Breast epithelium (tissue), 3 donors: ENCODE measurements at regions not wholly inside any gene's neighbourhood (a gene's known extent, or its start where the extent isn't known, plus 50 kb on each side); places are given as distances from the start of the nearest gene placed in this dataset.

Source experiments
- POLR2A ChIP-seq: fragments of 450-650 bp; IDR thresholded peaks from one replicate; pipeline ENCODE4 v1.6.1; 2016; ENCODE audit warnings: antibody characterized with exemption, mild to moderate bottlenecking, moderate library complexity
- POLR2AphosphoS5 ChIP-seq, 3 donors: sonication (generic); formaldehyde crosslinking; IDR thresholded peaks; one replicate each; pipeline ENCODE4 v1.6.1; 2017; ENCODE audit warnings: antibody characterized with exemption in 3 of 3
- TF ChIP-seq, protein P1 (sequence below), 3 donors: fragments of 450-650 bp; IDR thresholded peaks; one replicate each; pipeline ENCODE4 v1.5.1; 2016 to 2017; ENCODE audit warnings: antibody characterized with exemption in 3 of 3, mild to moderate bottlenecking in 3 of 3, moderate library complexity in 3 of 3

DNA sequence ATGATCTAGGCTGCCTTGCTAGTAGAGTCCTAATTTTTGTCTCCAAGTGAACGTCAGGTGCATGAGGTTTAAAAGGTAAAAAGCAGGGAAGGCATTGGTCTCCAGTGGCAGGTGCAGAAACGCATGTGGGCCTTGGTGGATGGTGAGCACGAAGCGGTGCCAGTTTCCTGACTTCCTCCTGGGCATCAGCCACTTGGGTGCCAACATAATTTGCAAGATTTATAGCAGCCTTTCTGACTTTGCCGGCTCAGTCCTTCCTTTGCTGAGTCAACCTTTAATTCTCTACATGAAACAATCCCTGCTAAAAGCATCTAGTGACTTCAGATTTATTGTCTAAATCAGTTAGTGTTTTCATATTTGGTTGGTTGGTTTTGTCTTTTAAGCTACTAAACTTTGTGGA lies 355.7 kb upstream of the TMEM132C start:
- TF ChIP-seq, protein P1, sequence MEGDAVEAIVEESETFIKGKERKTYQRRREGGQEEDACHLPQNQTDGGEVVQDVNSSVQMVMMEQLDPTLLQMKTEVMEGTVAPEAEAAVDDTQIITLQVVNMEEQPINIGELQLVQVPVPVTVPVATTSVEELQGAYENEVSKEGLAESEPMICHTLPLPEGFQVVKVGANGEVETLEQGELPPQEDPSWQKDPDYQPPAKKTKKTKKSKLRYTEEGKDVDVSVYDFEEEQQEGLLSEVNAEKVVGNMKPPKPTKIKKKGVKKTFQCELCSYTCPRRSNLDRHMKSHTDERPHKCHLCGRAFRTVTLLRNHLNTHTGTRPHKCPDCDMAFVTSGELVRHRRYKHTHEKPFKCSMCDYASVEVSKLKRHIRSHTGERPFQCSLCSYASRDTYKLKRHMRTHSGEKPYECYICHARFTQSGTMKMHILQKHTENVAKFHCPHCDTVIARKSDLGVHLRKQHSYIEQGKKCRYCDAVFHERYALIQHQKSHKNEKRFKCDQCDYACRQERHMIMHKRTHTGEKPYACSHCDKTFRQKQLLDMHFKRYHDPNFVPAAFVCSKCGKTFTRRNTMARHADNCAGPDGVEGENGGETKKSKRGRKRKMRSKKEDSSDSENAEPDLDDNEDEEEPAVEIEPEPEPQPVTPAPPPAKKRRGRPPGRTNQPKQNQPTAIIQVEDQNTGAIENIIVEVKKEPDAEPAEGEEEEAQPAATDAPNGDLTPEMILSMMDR (IDR thresholded peaks at IDR 0.05), result no peak
- TF ChIP-seq POLR2AphosphoS5 (IDR thresholded peaks at IDR 0.05), result no peak
- TF ChIP-seq POLR2A, result no peak
